Lower leg skin (tissue), 3 donors: ENCODE measurements at regions not wholly inside any gene's neighbourhood (a gene's known extent, or its start where the extent isn't known, plus 50 kb on each side); places are given as distances from the start of the nearest gene placed in this dataset.

Source experiments
- CTCF ChIP-seq, 3 donors: fragments of 450-650 bp; IDR thresholded peaks; one replicate each; pipeline ENCODE4 v1.5.1; 2016; ENCODE audit warnings: antibody characterized with exemption in 3 of 3, mild to moderate bottlenecking in 3 of 3, moderate library complexity in 2 of 3
- POLR2A ChIP-seq, 2 donors: fragments of 450-650 bp; IDR thresholded peaks; one replicate each; pipeline ENCODE4 v1.6.1; 2016 to 2017; ENCODE audit warnings: antibody characterized with exemption in 2 of 2, mild to moderate bottlenecking in 1 of 2, moderate library complexity in 1 of 2

- TF ChIP-seq CTCF (IDR thresholded peaks at IDR 0.05) (no peak), POLR2A (IDR thresholded peaks at IDR 0.05) (no peak)
Observed at GRCh38 chr19:33888665-33889064, 92.0 kb downstream of the KCTD15 start.
